Fibroblast of lung (primary cell): ENCODE measurements at regions not wholly inside any gene's neighbourhood (a gene's known extent, or its start where the extent isn't known, plus 50 kb on each side); places are given as distances from the start of the nearest gene placed in this dataset.

ENCODE experiments used
- DNase-seq, 2 donors: peaks; one replicate each; pipeline versions ENCODE4 v3.0.0 to v3.0.0-alpha.2; 2010; ENCODE audit warnings: low read depth in 2 of 2
- H2AFZ ChIP-seq: 2 replicates; pipeline ENCODE4 v1.5.1; 2012; ENCODE audit warnings: low read length, control low read depth, inconsistent platforms
- H3K27ac ChIP-seq: 2 replicates; pipeline ENCODE4 v1.5.1; 2011; ENCODE audit warnings: low read length, control low read depth; ENCODE audit not compliant: insufficient read depth
- H3K27me3 ChIP-seq: 2 replicates; pipeline ENCODE4 v1.5.1; 2011; ENCODE audit warnings: mild to moderate bottlenecking, low read length; ENCODE audit not compliant: control insufficient read depth, insufficient read depth
- H3K36me3 ChIP-seq: 2 replicates; pipeline ENCODE4 v1.5.1; 2011; ENCODE audit warnings: low read length; ENCODE audit not compliant: control insufficient read depth, insufficient read depth
- H3K4me1 ChIP-seq: 2 replicates; pipeline ENCODE4 v1.5.1; 2011; ENCODE audit warnings: low read length; ENCODE audit not compliant: control insufficient read depth, insufficient read depth; ENCODE audit errors: extremely low read depth
- H3K4me2 ChIP-seq: 2 replicates; pipeline ENCODE4 v1.5.1; 2011; ENCODE audit warnings: low read length, control low read depth; ENCODE audit not compliant: insufficient read depth; ENCODE audit errors: extremely low read depth
- H3K4me3 ChIP-seq, 4 experiments: fragments of 200-600 bp in 1 of 4; sonication (generic) in 1 of 4; replicated peaks in 1 of 4; 2 replicates each; pipeline ENCODE4 v1.5.1; 2011 to 2016; ENCODE audit warnings: low read length in 4 of 4, low read depth in 3 of 4, mild to moderate bottlenecking in 3 of 4, control low read depth in 2 of 4, inconsistent platforms in 1 of 4, mixed read lengths in 1 of 4; ENCODE audit not compliant: insufficient read depth in 1 of 4; ENCODE audit errors: control extremely low read depth in 1 of 4
- H3K79me2 ChIP-seq: 2 replicates; pipeline ENCODE4 v1.5.1; 2012; ENCODE audit warnings: mild to moderate bottlenecking, low read length, inconsistent platforms; ENCODE audit not compliant: control insufficient read depth, insufficient read depth
- H3K9ac ChIP-seq: 2 replicates; pipeline ENCODE4 v1.5.1; 2011; ENCODE audit warnings: mild to moderate bottlenecking, low read length, control low read depth; ENCODE audit not compliant: insufficient read depth
- H3K9me3 ChIP-seq: 2 replicates; pipeline ENCODE4 v1.5.1; 2012; ENCODE audit warnings: low read depth, low read length; ENCODE audit not compliant: control insufficient read depth, insufficient read depth
- H4K20me1 ChIP-seq: 2 replicates; pipeline ENCODE4 v1.5.1; 2011; ENCODE audit warnings: low read length; ENCODE audit not compliant: control insufficient read depth, insufficient read depth; ENCODE audit errors: extremely low read depth
- EZH2 ChIP-seq: IDR thresholded peaks from 2 replicates; pipeline ENCODE4 v1.5.1; 2012; ENCODE audit warnings: low read length, control low read depth, mild to moderate bottlenecking; ENCODE audit errors: missing control alignments
- TF ChIP-seq, protein P1 (sequence below), 2 donors: IDR thresholded peaks in 1 of 2; conservative IDR thresholded peaks in 1 of 2; 1 replicate in 1 of 2; 2 replicates in 1 of 2; pipeline ENCODE4 v1.5.1; 2011 to 2012; ENCODE audit warnings: low read length in 2 of 2, control low read depth in 1 of 2, inconsistent platforms in 1 of 2, low read depth in 1 of 2, mild to moderate bottlenecking in 1 of 2

- TF ChIP-seq, protein P1, sequence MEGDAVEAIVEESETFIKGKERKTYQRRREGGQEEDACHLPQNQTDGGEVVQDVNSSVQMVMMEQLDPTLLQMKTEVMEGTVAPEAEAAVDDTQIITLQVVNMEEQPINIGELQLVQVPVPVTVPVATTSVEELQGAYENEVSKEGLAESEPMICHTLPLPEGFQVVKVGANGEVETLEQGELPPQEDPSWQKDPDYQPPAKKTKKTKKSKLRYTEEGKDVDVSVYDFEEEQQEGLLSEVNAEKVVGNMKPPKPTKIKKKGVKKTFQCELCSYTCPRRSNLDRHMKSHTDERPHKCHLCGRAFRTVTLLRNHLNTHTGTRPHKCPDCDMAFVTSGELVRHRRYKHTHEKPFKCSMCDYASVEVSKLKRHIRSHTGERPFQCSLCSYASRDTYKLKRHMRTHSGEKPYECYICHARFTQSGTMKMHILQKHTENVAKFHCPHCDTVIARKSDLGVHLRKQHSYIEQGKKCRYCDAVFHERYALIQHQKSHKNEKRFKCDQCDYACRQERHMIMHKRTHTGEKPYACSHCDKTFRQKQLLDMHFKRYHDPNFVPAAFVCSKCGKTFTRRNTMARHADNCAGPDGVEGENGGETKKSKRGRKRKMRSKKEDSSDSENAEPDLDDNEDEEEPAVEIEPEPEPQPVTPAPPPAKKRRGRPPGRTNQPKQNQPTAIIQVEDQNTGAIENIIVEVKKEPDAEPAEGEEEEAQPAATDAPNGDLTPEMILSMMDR (conservative IDR thresholded peaks at IDR 0.05 in 1 of 2, IDR thresholded peaks at IDR 0.05 in 1 of 2; ENCODE audit: low read depth in 1 of 2, low read length in 2 of 2) = no peak
- no peak for TF ChIP-seq EZH2
- DNase-seq = peak in 1 of 2 donors; percentile 49
- no peak overlapping the region for H3K27ac ChIP-seq
- no peaks in the 10 kb centered on the region for H3K9me3 ChIP-seq
- no peak overlapping the region for H3K9ac ChIP-seq
- no peaks in the 10 kb centered on the region for H3K27me3 ChIP-seq
- no peak overlapping the region for H3K4me3 ChIP-seq
- H3K4me2 ChIP-seq = no peak overlapping the region
- no peaks in the 10 kb centered on the region for H3K79me2 ChIP-seq
- H4K20me1 ChIP-seq = no peaks in the 10 kb centered on the region
- H3K4me1 ChIP-seq = no peaks in the 10 kb centered on the region
- peak overlapping the region; percentile 43 for H2AFZ ChIP-seq
- H3K36me3 ChIP-seq = no peaks in the 10 kb centered on the region
Observed at GRCh38 chr7:115749924-115750323, 280.6 kb downstream of the TFEC start.

DNA sequence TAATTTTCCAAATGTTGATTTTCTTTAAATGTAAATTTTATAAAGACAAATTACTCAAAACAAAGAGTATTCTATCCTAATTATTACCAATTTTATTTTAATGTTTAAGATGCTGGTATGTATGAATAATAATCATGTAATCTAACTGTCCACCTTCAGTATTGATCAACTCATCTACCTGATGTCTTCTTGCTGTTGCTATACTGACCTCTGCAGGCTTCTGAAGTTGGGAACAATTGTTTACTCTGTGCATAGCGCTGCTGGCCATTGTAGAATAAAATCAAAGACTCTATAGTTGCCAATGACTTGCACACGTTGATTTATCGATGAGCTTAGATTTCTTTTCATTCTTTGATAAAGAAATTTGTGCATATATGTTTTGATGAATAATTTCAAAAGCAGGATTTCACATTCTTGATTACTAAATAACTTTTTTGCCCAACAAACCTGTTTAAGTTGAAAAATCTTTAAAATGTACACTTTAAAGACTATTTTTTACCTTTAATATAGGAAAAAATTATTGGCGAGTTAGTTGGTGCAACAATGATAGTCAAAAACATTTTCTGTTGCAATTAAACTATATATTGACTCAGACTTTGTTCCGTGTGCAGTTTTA, 282.3 kb downstream of the TFEC start:
- Histone ChIP-seq H4K20me1 (no peaks in the 10 kb centered on the region), H3K9me3 (no peaks in the 10 kb centered on the region), H3K4me2 (no peak overlapping the region), H2AFZ (no peak overlapping the region), H3K36me3 (no peaks in the 10 kb centered on the region), H3K9ac (no peak overlapping the region), H3K4me1 (no peaks in the 10 kb centered on the region), H3K4me3 (no peak overlapping the region), H3K27ac (no peak overlapping the region), H3K79me2 (no peaks in the 10 kb centered on the region), H3K27me3 (no peaks in the 10 kb centered on the region)
- DNase-seq = peak in 1 of 2 donors; percentile 19
- TF ChIP-seq EZH2 = no peak
- TF ChIP-seq, protein P1 (conservative IDR thresholded peaks at IDR 0.05 in 1 of 2, IDR thresholded peaks at IDR 0.05 in 1 of 2; ENCODE audit: low read depth in 1 of 2, low read length in 2 of 2) = peak; percentile 44 to 48

DNA sequence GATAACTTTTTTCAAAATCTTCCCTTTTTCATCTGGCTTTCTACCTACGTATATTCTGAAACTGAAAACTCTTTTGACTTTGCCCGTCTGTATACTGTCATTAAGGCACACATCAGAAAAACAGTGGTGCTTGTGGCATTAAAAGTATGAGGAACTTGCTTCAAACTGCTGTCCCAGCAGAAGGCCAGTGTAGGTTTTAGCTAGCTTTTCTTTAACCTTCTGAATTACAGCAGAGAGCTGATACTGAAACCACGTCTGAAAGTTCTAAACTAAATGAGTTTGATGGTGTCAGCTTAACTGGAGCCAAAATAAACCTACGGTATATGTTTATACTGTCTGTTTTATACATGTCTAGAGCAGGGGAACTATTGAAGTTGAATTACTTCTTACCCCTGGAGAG, 283.4 kb downstream of the TFEC start:
- TF ChIP-seq, protein P1 (conservative IDR thresholded peaks at IDR 0.05 in 1 of 2, IDR thresholded peaks at IDR 0.05 in 1 of 2; ENCODE audit: low read depth in 1 of 2, low read length in 2 of 2) = no peak
- TF ChIP-seq EZH2 = no peak

More for the DNA sequence above, 283.4 kb downstream of the TFEC start:
- Histone ChIP-seq H3K27ac (no peak overlapping the region), H2AFZ (peak overlapping the region; percentile 52), H3K4me1 (no peaks in the 10 kb centered on the region), H3K4me3 (no peak overlapping the region), H3K36me3 (no peaks in the 10 kb centered on the region), H3K79me2 (no peaks in the 10 kb centered on the region), H3K9me3 (no peaks in the 10 kb centered on the region), H3K27me3 (no peaks in the 10 kb centered on the region), H3K4me2 (peak overlapping the region; percentile 70), H3K9ac (no peak overlapping the region), H4K20me1 (no peaks in the 10 kb centered on the region)
- peak in 1 of 2 donors; percentile 35 for DNase-seq
